ENCODE measurements at regions not wholly inside any gene's neighbourhood (a gene's known extent, or its start where the extent isn't known, plus 50 kb on each side); places are given as distances from the start of the nearest gene placed in this dataset.

DNA sequence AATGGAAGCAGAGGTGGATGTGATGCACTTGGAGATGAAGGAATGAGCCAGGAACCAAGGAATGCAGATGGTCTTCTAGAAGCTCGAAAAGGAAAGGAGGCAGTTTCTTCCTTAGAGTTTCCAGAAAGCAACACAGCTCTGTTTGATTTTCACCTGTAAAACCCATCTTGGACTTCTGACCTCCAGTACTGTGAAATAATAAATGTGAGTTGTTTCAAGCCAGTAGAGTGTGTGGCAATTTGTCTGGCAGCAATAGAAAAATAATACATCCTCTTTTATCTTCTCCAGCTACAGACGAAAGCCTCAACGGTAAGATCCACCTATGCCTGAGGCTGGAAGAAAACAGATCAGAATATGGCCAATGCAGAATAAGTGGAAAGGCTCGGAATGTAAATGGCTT, 199.7 kb downstream of the HINT1 start:
- Histone ChIP-seq H3K4me2 (no peak overlapping the region), H2AFZ (no peak overlapping the region), H4K20me1 (replicated peaks; ENCODE audit: insufficient read depth) (no peaks in the 10 kb centered on the region), H3K27ac (ENCODE audit: low read depth) (no peak overlapping the region), H3K36me3 (ENCODE audit: insufficient read depth) (no peaks in the 10 kb centered on the region), H3K27me3 (ENCODE audit: insufficient read depth) (no peaks in the 10 kb centered on the region), H3K4me1 (ENCODE audit: insufficient read depth) (no peaks in the 10 kb centered on the region), H3F3A (replicated peaks; ENCODE audit: low read depth) (no peaks in the 10 kb centered on the region), H3K79me2 (replicated peaks; ENCODE audit: insufficient read depth) (no peaks in the 10 kb centered on the region), H3K9me2 (ENCODE audit: insufficient read depth) (no peaks in the 10 kb centered on the region), H3K4me3 (no peak overlapping the region)
- Mint-ChIP-seq H3K4me1 (peaks cover 8% of the 10 kb centered on the region; the same call in 2 of the 3 replicates), H3K9me3 (peaks cover 9% of the 10 kb centered on the region), H3K27ac (no peak overlapping the region), H3K36me3 (ENCODE audit: low read depth) (peaks cover 6% of the 10 kb centered on the region; the same call in 1 of the 3 replicates), H3K27me3 (ENCODE audit: insufficient read depth, low read depth, poor library complexity) (no peaks in the 10 kb centered on the region), H3K4me3 (no peak overlapping the region)
- DNase-seq (ENCODE audit: low spot score) (no peak), ATAC-seq (no peak)
- TF ChIP-seq EZH2phosphoT487 (IDR thresholded peaks at IDR 0.05; ENCODE audit: unreplicated experiment) (no peak), STAT1 (IDR thresholded peaks at IDR 0.05; ENCODE audit: unreplicated experiment) (no peak), CREB1 (CRISPR knock-in tag; IDR thresholded peaks at IDR 0.05; ENCODE audit: low read depth) (no peak), ZNF331 (CRISPR knock-in tag; IDR thresholded peaks at IDR 0.05; ENCODE audit: low read depth) (no peak), ZNF114 (CRISPR knock-in tag; IDR thresholded peaks at IDR 0.05) (no peak), NANOG (IDR thresholded peaks at IDR 0.05; ENCODE audit: borderline replicate concordance) (no peak), JUNB (IDR thresholded peaks at IDR 0.05; ENCODE audit: unreplicated experiment) (no peak), EZH2 (IDR thresholded peaks at IDR 0.05; ENCODE audit: low read depth, unreplicated experiment) (no peak), POLR2AphosphoS5 (IDR thresholded peaks at IDR 0.05; ENCODE audit: low read depth) (no peak)
- TF ChIP-seq, protein P1, sequence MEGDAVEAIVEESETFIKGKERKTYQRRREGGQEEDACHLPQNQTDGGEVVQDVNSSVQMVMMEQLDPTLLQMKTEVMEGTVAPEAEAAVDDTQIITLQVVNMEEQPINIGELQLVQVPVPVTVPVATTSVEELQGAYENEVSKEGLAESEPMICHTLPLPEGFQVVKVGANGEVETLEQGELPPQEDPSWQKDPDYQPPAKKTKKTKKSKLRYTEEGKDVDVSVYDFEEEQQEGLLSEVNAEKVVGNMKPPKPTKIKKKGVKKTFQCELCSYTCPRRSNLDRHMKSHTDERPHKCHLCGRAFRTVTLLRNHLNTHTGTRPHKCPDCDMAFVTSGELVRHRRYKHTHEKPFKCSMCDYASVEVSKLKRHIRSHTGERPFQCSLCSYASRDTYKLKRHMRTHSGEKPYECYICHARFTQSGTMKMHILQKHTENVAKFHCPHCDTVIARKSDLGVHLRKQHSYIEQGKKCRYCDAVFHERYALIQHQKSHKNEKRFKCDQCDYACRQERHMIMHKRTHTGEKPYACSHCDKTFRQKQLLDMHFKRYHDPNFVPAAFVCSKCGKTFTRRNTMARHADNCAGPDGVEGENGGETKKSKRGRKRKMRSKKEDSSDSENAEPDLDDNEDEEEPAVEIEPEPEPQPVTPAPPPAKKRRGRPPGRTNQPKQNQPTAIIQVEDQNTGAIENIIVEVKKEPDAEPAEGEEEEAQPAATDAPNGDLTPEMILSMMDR (conservative IDR thresholded peaks at IDR 0.05; ENCODE audit: low read depth in 2 of 2) = no peak
- TF ChIP-seq, protein P2, sequence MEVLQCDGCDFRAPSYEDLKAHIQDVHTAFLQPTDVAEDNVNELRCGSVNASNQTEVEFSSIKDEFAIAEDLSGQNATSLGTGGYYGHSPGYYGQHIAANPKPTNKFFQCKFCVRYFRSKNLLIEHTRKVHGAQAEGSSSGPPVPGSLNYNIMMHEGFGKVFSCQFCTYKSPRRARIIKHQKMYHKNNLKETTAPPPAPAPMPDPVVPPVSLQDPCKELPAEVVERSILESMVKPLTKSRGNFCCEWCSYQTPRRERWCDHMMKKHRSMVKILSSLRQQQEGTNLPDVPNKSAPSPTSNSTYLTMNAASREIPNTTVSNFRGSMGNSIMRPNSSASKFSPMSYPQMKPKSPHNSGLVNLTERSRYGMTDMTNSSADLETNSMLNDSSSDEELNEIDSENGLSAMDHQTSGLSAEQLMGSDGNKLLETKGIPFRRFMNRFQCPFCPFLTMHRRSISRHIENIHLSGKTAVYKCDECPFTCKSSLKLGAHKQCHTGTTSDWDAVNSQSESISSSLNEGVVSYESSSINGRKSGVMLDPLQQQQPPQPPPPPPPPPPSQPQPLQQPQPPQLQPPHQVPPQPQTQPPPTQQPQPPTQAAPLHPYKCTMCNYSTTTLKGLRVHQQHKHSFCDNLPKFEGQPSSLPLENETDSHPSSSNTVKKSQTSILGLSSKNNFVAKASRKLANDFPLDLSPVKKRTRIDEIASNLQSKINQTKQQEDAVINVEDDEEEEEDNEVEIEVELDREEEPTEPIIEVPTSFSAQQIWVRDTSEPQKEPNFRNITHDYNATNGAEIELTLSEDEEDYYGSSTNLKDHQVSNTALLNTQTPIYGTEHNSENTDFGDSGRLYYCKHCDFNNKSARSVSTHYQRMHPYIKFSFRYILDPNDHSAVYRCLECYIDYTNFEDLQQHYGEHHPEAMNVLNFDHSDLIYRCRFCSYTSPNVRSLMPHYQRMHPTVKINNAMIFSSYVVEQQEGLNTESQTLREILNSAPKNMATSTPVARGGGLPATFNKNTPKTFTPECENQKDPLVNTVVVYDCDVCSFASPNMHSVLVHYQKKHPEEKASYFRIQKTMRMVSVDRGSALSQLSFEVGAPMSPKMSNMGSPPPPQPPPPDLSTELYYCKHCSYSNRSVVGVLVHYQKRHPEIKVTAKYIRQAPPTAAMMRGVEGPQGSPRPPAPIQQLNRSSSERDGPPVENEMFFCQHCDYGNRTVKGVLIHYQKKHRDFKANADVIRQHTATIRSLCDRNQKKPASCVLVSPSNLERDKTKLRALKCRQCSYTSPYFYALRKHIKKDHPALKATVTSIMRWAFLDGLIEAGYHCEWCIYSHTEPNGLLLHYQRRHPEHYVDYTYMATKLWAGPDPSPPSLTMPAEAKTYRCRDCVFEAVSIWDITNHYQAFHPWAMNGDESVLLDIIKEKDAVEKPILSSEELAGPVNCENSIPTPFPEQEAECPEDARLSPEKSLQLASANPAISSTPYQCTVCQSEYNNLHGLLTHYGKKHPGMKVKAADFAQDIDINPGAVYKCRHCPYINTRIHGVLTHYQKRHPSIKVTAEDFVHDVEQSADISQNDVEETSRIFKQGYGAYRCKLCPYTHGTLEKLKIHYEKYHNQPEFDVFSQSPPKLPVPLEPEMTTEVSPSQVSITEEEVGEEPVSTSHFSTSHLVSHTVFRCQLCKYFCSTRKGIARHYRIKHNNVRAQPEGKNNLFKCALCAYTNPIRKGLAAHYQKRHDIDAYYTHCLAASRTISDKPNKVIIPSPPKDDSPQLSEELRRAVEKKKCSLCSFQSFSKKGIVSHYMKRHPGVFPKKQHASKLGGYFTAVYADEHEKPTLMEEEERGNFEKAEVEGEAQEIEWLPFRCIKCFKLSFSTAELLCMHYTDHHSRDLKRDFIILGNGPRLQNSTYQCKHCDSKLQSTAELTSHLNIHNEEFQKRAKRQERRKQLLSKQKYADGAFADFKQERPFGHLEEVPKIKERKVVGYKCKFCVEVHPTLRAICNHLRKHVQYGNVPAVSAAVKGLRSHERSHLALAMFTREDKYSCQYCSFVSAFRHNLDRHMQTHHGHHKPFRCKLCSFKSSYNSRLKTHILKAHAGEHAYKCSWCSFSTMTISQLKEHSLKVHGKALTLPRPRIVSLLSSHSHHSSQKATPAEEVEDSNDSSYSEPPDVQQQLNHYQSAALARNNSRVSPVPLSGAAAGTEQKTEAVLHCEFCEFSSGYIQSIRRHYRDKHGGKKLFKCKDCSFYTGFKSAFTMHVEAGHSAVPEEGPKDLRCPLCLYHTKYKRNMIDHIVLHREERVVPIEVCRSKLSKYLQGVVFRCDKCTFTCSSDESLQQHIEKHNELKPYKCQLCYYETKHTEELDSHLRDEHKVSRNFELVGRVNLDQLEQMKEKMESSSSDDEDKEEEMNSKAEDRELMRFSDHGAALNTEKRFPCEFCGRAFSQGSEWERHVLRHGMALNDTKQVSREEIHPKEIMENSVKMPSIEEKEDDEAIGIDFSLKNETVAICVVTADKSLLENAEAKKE (CRISPR knock-in tag; IDR thresholded peaks at IDR 0.05) = no peak
- TF ChIP-seq, protein P3, sequence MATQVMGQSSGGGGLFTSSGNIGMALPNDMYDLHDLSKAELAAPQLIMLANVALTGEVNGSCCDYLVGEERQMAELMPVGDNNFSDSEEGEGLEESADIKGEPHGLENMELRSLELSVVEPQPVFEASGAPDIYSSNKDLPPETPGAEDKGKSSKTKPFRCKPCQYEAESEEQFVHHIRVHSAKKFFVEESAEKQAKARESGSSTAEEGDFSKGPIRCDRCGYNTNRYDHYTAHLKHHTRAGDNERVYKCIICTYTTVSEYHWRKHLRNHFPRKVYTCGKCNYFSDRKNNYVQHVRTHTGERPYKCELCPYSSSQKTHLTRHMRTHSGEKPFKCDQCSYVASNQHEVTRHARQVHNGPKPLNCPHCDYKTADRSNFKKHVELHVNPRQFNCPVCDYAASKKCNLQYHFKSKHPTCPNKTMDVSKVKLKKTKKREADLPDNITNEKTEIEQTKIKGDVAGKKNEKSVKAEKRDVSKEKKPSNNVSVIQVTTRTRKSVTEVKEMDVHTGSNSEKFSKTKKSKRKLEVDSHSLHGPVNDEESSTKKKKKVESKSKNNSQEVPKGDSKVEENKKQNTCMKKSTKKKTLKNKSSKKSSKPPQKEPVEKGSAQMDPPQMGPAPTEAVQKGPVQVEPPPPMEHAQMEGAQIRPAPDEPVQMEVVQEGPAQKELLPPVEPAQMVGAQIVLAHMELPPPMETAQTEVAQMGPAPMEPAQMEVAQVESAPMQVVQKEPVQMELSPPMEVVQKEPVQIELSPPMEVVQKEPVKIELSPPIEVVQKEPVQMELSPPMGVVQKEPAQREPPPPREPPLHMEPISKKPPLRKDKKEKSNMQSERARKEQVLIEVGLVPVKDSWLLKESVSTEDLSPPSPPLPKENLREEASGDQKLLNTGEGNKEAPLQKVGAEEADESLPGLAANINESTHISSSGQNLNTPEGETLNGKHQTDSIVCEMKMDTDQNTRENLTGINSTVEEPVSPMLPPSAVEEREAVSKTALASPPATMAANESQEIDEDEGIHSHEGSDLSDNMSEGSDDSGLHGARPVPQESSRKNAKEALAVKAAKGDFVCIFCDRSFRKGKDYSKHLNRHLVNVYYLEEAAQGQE (IDR thresholded peaks at IDR 0.05; ENCODE audit: unreplicated experiment) = no peak
- TF ChIP-seq, protein P4, sequence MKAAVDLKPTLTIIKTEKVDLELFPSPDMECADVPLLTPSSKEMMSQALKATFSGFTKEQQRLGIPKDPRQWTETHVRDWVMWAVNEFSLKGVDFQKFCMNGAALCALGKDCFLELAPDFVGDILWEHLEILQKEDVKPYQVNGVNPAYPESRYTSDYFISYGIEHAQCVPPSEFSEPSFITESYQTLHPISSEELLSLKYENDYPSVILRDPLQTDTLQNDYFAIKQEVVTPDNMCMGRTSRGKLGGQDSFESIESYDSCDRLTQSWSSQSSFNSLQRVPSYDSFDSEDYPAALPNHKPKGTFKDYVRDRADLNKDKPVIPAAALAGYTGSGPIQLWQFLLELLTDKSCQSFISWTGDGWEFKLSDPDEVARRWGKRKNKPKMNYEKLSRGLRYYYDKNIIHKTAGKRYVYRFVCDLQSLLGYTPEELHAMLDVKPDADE (IDR thresholded peaks at IDR 0.05) = no peak

All from GM23338 (cell line).